MM.1S (cell line): ENCODE measurements at regions not wholly inside any gene's neighbourhood (a gene's known extent, or its start where the extent isn't known, plus 50 kb on each side); places are given as distances from the start of the nearest gene placed in this dataset.

Experiments
- DNase-seq: peaks from one replicate; pipeline ENCODE4 v3.0.0-alpha.2; 2015
- H2AFZ ChIP-seq: fragments of 300-600 bp; sonication (generic); 2 replicates; pipeline ENCODE4 v1.6.0; 2016; ENCODE audit warnings: antibody characterized with exemption, low read length
- H3F3A ChIP-seq: fragments of 300-600 bp; sonication (generic); 2 replicates; pipeline ENCODE4 v1.6.1; 2016; ENCODE audit warnings: mild to moderate bottlenecking, antibody characterized with exemption, low read length, moderate library complexity, mixed read lengths; ENCODE audit not compliant: insufficient read depth
- H3K27ac ChIP-seq: fragments of 300-600 bp; sonication (generic); 2 replicates; pipeline ENCODE4 v1.5.1; 2016; ENCODE audit warnings: mild to moderate bottlenecking, low read length
- H3K27me3 ChIP-seq: fragments of 300-600 bp; sonication (generic); replicated peaks from 2 replicates; pipeline ENCODE4 v1.6.0; 2016; ENCODE audit warnings: low read length; ENCODE audit not compliant: insufficient read depth
- H3K36me3 ChIP-seq: fragments of 300-600 bp; sonication (generic); replicated peaks from 2 replicates; pipeline ENCODE4 v1.6.1; 2016; ENCODE audit warnings: mild to moderate bottlenecking, low read length, mixed read lengths; ENCODE audit not compliant: insufficient read depth
- H3K4me1 ChIP-seq: fragments of 300-600 bp; sonication (generic); 2 replicates; pipeline ENCODE4 v1.6.1; 2016; ENCODE audit warnings: low read length, mixed read lengths
- H3K4me2 ChIP-seq: fragments of 300-600 bp; sonication (generic); 2 replicates; pipeline ENCODE4 v1.6.0; 2016; ENCODE audit warnings: low read depth, low read length
- H3K4me3 ChIP-seq: fragments of 300-600 bp; sonication (generic); 2 replicates; pipeline ENCODE4 v1.5.1; 2016; ENCODE audit warnings: low read length, mixed read lengths
- H3K79me2 ChIP-seq: fragments of 300-600 bp; sonication (generic); 2 replicates; pipeline ENCODE4 v1.6.1; 2016; ENCODE audit warnings: mixed run types, low read length, mixed read lengths
- H3K9ac ChIP-seq: fragments of 300-600 bp; sonication (generic); 2 replicates; pipeline ENCODE4 v1.6.1; 2016; ENCODE audit warnings: low read length, mixed read lengths
- H3K9me2 ChIP-seq: fragments of 300-600 bp; sonication (generic); replicated peaks from 2 replicates; pipeline ENCODE4 v1.6.1; 2016; ENCODE audit warnings: mild to moderate bottlenecking, low read length, mixed read lengths; ENCODE audit not compliant: insufficient read depth
- H3K9me3 ChIP-seq: fragments of 300-600 bp; sonication (generic); replicated peaks from 2 replicates; pipeline ENCODE4 v1.6.1; 2016; ENCODE audit warnings: mild to moderate bottlenecking, low read length, mixed read lengths; ENCODE audit not compliant: insufficient read depth
- H4K20me1 ChIP-seq: fragments of 300-600 bp; sonication (generic); 2 replicates; pipeline ENCODE4 v1.6.1; 2016; ENCODE audit warnings: mild to moderate bottlenecking, low read length, moderate library complexity, mixed read lengths; ENCODE audit not compliant: insufficient read depth
- CTCF ChIP-seq: fragments of 300-600 bp; sonication (generic); IDR thresholded peaks from 2 replicates; pipeline ENCODE4 v1.5.1; 2016; ENCODE audit warnings: antibody characterized with exemption, low read length, mixed read lengths
- EZH2 ChIP-seq: fragments of 300-600 bp; sonication (generic); optimal IDR thresholded peaks from 2 replicates; pipeline ENCODE3; 2017; ENCODE audit warnings: low read depth, mild to moderate bottlenecking, antibody characterized with exemption, low read length, mixed read lengths
- EZH2phosphoT487 ChIP-seq: fragments of 300-600 bp; sonication (generic); IDR thresholded peaks from 2 replicates; pipeline ENCODE4 v1.6.1; 2018; ENCODE audit warnings: antibody characterized with exemption, low read length

- H3K27ac ChIP-seq = no peak overlapping the region
- H3K4me1 ChIP-seq = no peaks in the 10 kb centered on the region
- H3K27me3 ChIP-seq = no peaks in the 10 kb centered on the region
- no peak overlapping the region for H3K4me2 ChIP-seq
- H3K36me3 ChIP-seq = no peaks in the 10 kb centered on the region
- TF ChIP-seq EZH2phosphoT487 = no peak
- no peak for TF ChIP-seq EZH2
- no peak for TF ChIP-seq CTCF
- H4K20me1 ChIP-seq = no peaks in the 10 kb centered on the region
- no peak for DNase-seq
- no peaks in the 10 kb centered on the region for H3K9me2 ChIP-seq
- H3K9ac ChIP-seq = no peak overlapping the region
- H2AFZ ChIP-seq = no peak overlapping the region
- no peak overlapping the region for H3K4me3 ChIP-seq
- H3K79me2 ChIP-seq = no peaks in the 10 kb centered on the region
- no peaks in the 10 kb centered on the region for H3F3A ChIP-seq
- no peaks in the 10 kb centered on the region for H3K9me3 ChIP-seq
These were observed 109.5 kb downstream of the DYNAP start for GRCh38 chr18:54700580-54700979.

GRCh38 chr18:54702686-54703085 is 111.6 kb downstream of the DYNAP start:
- no peak for DNase-seq
- H3K9me3 ChIP-seq = no peaks in the 10 kb centered on the region
- no peaks in the 10 kb centered on the region for H3F3A ChIP-seq
- no peaks in the 10 kb centered on the region for H3K27me3 ChIP-seq
- TF ChIP-seq CTCF (no peak), EZH2phosphoT487 (no peak), EZH2 (no peak)
- H3K27ac ChIP-seq = no peak overlapping the region
- no peaks in the 10 kb centered on the region for H4K20me1 ChIP-seq
- H3K4me2 ChIP-seq = no peak overlapping the region
- H3K9me2 ChIP-seq = no peaks in the 10 kb centered on the region
- no peak overlapping the region for H3K4me3 ChIP-seq
- no peak overlapping the region for H2AFZ ChIP-seq
- H3K36me3 ChIP-seq = no peaks in the 10 kb centered on the region
- H3K4me1 ChIP-seq = no peaks in the 10 kb centered on the region
- no peaks in the 10 kb centered on the region for H3K79me2 ChIP-seq
- no peak overlapping the region for H3K9ac ChIP-seq

GRCh38 chr18:54710074-54710899 is 118.0 kb upstream of the RAB27B start:
- no peaks in the 10 kb centered on the region for H3K9me2 ChIP-seq
- no peaks in the 10 kb centered on the region for H3F3A ChIP-seq
- no peaks in the 10 kb centered on the region for H3K36me3 ChIP-seq
- no peak for DNase-seq
- no peaks in the 10 kb centered on the region for H3K9me3 ChIP-seq
- H4K20me1 ChIP-seq = no peaks in the 10 kb centered on the region
- H2AFZ ChIP-seq = no peak overlapping the region
- no peak overlapping the region for H3K27ac ChIP-seq
- H3K4me2 ChIP-seq = no peak overlapping the region
- H3K79me2 ChIP-seq = no peaks in the 10 kb centered on the region
- TF ChIP-seq EZH2phosphoT487 = no peak
- TF ChIP-seq CTCF = no peak
- TF ChIP-seq EZH2 = no peak
- H3K4me1 ChIP-seq = peaks cover 10% of the 10 kb centered on the region
- H3K27me3 ChIP-seq = no peaks in the 10 kb centered on the region
- no peak overlapping the region for H3K4me3 ChIP-seq
- H3K9ac ChIP-seq = no peak overlapping the region
